Caco-2 (cell line): ENCODE measurements at regions not wholly inside any gene's neighbourhood (a gene's known extent, or its start where the extent isn't known, plus 50 kb on each side); places are given as distances from the start of the nearest gene placed in this dataset.

Source experiments
- BruUV-seq: library from RNA; stranded (reverse); fragments of 400-500 nt; replicated peaks from 2 replicates; lab custom pipeline; 2021; lab: Mats Ljungman, UMichigan
- CTCF ChIA-PET: fragments of 300-600 bp; sonication (Branson Sonifier 250); formaldehyde crosslinking; loops from one replicate; lab custom pipeline; 2022; ENCODE audit warnings: antibody characterized with exemption; lab: Charles Lee
- POLR2A ChIA-PET: fragments of 300-600 bp; sonication (Branson Sonifier 250); formaldehyde crosslinking; loops from one replicate; lab custom pipeline; 2022; ENCODE audit warnings: antibody characterized with exemption; lab: Charles Lee
- DNase-seq, 2 experiments: peaks; one replicate each; pipeline versions ENCODE4 v3.0.0 to v3.0.0-alpha.2; 2020 to 2022
- H3K27me3 ChIP-seq: replicated peaks from 2 replicates; pipeline ENCODE4 v1.6.0; 2011; ENCODE audit warnings: low read length; ENCODE audit not compliant: control insufficient read depth, insufficient read depth
- H3K36me3 ChIP-seq: 2 replicates; pipeline ENCODE4 v1.5.1; 2011; ENCODE audit warnings: low read length; ENCODE audit not compliant: control insufficient read depth, insufficient read depth
- H3K4me1 ChIP-seq: fragments of 250-450 bp; sonication (Bioruptor Pico); 2 replicates; pipeline ENCODE4 v1.5.1; 2020; ENCODE audit warnings: mild to moderate bottlenecking
- H3K4me3 ChIP-seq: 2 replicates; pipeline ENCODE4 v1.5.1; 2011; ENCODE audit warnings: low read depth, mild to moderate bottlenecking, control low read depth, low read length
- H3K9me3 ChIP-seq: fragments of 250-450 bp; sonication (Bioruptor Pico); 2 replicates; pipeline ENCODE4 v1.5.1; 2020; ENCODE audit warnings: mild to moderate bottlenecking, moderate library complexity
- H3K27ac Mint-ChIP-seq: one replicate; pipeline ENCODE4 v1.8.0; 2022; ENCODE audit warnings: mixed read lengths; ENCODE audit not compliant: unreplicated experiment
- H3K27me3 Mint-ChIP-seq: one replicate; pipeline ENCODE4 v1.8.0; 2022; ENCODE audit warnings: mixed read lengths; ENCODE audit not compliant: insufficient read depth, unreplicated experiment
- H3K36me3 Mint-ChIP-seq: one replicate; pipeline ENCODE4 v1.8.0; 2022; ENCODE audit warnings: mild to moderate bottlenecking, mixed read lengths; ENCODE audit not compliant: insufficient read depth, unreplicated experiment
- H3K4me1 Mint-ChIP-seq: one replicate; pipeline ENCODE4 v1.8.0; 2022; ENCODE audit warnings: low read depth, mixed read lengths; ENCODE audit not compliant: unreplicated experiment
- H3K4me3 Mint-ChIP-seq: one replicate; pipeline ENCODE4 v1.8.0; 2022; ENCODE audit warnings: mild to moderate bottlenecking, moderate library complexity, mixed read lengths; ENCODE audit not compliant: unreplicated experiment
- H3K9me3 Mint-ChIP-seq: one replicate; pipeline ENCODE4 v1.8.0; 2022; ENCODE audit warnings: mixed read lengths; ENCODE audit not compliant: unreplicated experiment
- intact Hi-C: fragments of 100-400 bp; cut with micrococcal nuclease; formaldehyde crosslinking; loops from one replicate; pipeline ENCODE4 v1.10.0; 2022; ENCODE audit not compliant: unreplicated experiment
- TF ChIP-seq, protein P1 (sequence below), 2 experiments: fragments of 200-600 bp in 1 of 2; IDR thresholded peaks; 1 replicate in 1 of 2; 2 replicates in 1 of 2; pipeline versions ENCODE4 v1.5.1 to v1.8.0; 2011 to 2022; ENCODE audit warnings: antibody characterized with exemption in 1 of 2, control low read depth in 1 of 2, inconsistent platforms in 1 of 2, low read depth in 1 of 2, low read length in 1 of 2, mild to moderate bottlenecking in 1 of 2, moderate library complexity in 1 of 2; ENCODE audit not compliant: insufficient read depth in 1 of 2, severe bottlenecking in 1 of 2, unreplicated experiment in 1 of 2

DNA sequence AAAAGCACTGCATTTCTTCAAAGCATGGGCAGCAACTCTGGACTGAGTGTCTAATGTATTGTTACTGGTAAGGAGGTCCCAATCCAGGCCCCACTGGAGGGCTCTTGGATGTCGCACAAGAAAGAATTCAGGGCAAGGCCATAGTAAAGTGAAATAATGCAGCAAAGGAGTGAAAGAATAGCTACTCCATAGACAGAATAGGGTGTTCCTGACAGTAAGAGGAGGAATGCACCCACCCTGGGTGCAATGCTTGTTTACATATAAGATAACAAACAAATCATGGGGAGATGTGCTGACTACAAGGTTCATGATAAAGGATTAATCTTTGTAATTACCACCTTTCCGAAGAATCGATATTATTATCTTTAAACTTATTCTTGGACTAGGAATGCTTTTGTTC lies 58.8 kb upstream of the ABCC4 start:
- CTCF ChIA-PET, result no interaction called here
- intact Hi-C loops, result no loop called here

DNA sequence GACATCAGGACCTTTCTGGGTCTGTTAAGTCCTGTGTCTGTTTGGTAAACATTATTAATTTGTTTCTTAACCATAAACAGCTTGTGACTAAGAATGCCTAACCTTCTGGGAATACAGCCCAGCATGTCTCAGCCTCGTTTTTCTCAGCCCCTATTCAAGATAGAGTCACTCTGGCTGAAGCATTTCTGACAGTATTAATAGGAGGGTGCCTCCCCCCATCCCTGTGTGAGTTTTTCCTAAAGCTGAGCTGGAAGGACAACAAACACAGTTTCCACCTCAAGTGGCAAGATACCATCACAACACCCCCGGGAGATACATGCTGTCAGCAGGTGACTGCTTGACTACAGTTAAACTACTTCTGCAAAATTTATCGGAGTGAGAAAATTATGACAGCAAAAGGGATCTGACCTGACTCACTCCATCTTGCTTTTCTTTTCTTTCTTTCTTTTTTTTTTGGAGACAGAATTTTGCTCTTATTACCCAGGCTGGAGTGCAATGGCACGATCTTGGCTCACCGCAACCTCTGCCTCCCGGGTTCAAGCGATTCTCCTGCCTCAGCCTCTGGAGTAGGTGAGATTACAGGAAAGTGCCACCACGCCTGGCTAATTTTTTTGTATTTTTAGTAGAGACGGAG lies 59.3 kb upstream of the ABCC4 start:
- H3K9me3 Mint-ChIP-seq, result no peaks in the 10 kb centered on the region
- Histone ChIP-seq H3K36me3 (no peaks in the 10 kb centered on the region), H3K4me3 (no peak overlapping the region), H3K27me3 (no peaks in the 10 kb centered on the region), H3K4me1 (no peaks in the 10 kb centered on the region), H3K9me3 (peaks cover 11% of the 10 kb centered on the region)
- H3K4me1 Mint-ChIP-seq, result no peaks in the 10 kb centered on the region
- ChIA-PET POLR2A (no interaction called here), CTCF (no interaction called here)
- no TSS peak for BruUV-seq
- intact Hi-C loops, result no loop called here
- TF ChIP-seq, protein P1, sequence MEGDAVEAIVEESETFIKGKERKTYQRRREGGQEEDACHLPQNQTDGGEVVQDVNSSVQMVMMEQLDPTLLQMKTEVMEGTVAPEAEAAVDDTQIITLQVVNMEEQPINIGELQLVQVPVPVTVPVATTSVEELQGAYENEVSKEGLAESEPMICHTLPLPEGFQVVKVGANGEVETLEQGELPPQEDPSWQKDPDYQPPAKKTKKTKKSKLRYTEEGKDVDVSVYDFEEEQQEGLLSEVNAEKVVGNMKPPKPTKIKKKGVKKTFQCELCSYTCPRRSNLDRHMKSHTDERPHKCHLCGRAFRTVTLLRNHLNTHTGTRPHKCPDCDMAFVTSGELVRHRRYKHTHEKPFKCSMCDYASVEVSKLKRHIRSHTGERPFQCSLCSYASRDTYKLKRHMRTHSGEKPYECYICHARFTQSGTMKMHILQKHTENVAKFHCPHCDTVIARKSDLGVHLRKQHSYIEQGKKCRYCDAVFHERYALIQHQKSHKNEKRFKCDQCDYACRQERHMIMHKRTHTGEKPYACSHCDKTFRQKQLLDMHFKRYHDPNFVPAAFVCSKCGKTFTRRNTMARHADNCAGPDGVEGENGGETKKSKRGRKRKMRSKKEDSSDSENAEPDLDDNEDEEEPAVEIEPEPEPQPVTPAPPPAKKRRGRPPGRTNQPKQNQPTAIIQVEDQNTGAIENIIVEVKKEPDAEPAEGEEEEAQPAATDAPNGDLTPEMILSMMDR (IDR thresholded peaks at IDR 0.05; ENCODE audit: insufficient read depth in 1 of 2, low read depth in 1 of 2, low read length in 1 of 2, severe bottlenecking in 1 of 2, unreplicated experiment in 1 of 2), result no peak
- no peak for DNase-seq
- H3K27me3 Mint-ChIP-seq, result no peaks in the 10 kb centered on the region
- H3K27ac Mint-ChIP-seq, result no peak overlapping the region
- H3K36me3 Mint-ChIP-seq, result no peaks in the 10 kb centered on the region
- H3K4me3 Mint-ChIP-seq, result no peak overlapping the region

More for the DNA sequence above, 58.8 kb upstream of the ABCC4 start:
- Mint-ChIP-seq H3K36me3 (no peaks in the 10 kb centered on the region), H3K9me3 (no peaks in the 10 kb centered on the region), H3K4me1 (no peaks in the 10 kb centered on the region), H3K27ac (no peak overlapping the region), H3K4me3 (no peak overlapping the region), H3K27me3 (no peaks in the 10 kb centered on the region)
- no peak for DNase-seq
- TF ChIP-seq, protein P1 (IDR thresholded peaks at IDR 0.05; ENCODE audit: insufficient read depth in 1 of 2, low read depth in 1 of 2, low read length in 1 of 2, severe bottlenecking in 1 of 2, unreplicated experiment in 1 of 2), result no peak
- Histone ChIP-seq H3K36me3 (no peaks in the 10 kb centered on the region), H3K4me3 (no peak overlapping the region), H3K4me1 (no peaks in the 10 kb centered on the region), H3K9me3 (peaks cover 11% of the 10 kb centered on the region), H3K27me3 (no peaks in the 10 kb centered on the region)
- BruUV-seq, result no TSS peak
- POLR2A ChIA-PET, result no interaction called here

DNA sequence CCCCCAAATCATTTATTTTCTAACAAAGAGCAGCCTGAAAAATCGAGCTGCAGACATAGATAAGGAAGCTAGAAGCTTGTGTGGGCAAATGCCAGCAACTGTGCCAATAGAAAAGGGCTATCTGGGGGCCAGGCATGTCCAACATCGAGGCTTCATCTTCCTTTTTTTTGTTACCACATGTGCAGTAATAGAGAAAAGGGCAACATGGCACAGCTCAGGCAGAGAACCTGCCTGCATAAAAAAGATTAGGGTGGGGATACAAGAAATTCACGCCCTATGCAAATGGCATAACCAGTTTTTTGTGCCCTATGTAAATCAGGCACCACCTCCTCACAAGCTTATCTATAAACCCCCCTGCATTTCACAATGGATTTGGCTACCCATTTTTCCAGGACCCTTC lies 60.4 kb upstream of the ABCC4 start:
- BruUV-seq, result no TSS peak
- ChIA-PET POLR2A (no interaction called here), CTCF (no interaction called here)
- H3K9me3 ChIP-seq, result peaks cover 11% of the 10 kb centered on the region
- TF ChIP-seq, protein P1 (IDR thresholded peaks at IDR 0.05; ENCODE audit: insufficient read depth in 1 of 2, low read depth in 1 of 2, low read length in 1 of 2, severe bottlenecking in 1 of 2, unreplicated experiment in 1 of 2), result no peak
- H3K4me3 Mint-ChIP-seq, result no peak overlapping the region
- H3K36me3 ChIP-seq, result no peaks in the 10 kb centered on the region
- H3K4me1 Mint-ChIP-seq, result no peaks in the 10 kb centered on the region
- H3K4me3 ChIP-seq, result no peak overlapping the region
- H3K9me3 Mint-ChIP-seq, result no peaks in the 10 kb centered on the region
- intact Hi-C loops, result no loop called here
- no peak overlapping the region for H3K27ac Mint-ChIP-seq
- H3K36me3 Mint-ChIP-seq, result no peaks in the 10 kb centered on the region
- H3K4me1 ChIP-seq, result no peaks in the 10 kb centered on the region
- no peaks in the 10 kb centered on the region for H3K27me3 Mint-ChIP-seq
- H3K27me3 ChIP-seq, result no peaks in the 10 kb centered on the region
- no peak for DNase-seq
